NCI-H345 treated with DMSO at 0.1 percent for 48 hours (cell line): ENCODE measurements at regions not wholly inside any gene's neighbourhood (a gene's known extent, or its start where the extent isn't known, plus 50 kb on each side); places are given as distances from the start of the nearest gene placed in this dataset.

Experiments
- DNase-seq: peaks from one replicate; lab custom pipeline; 2025; ENCODE audit not compliant: unreplicated experiment; lab: John Stamatoyannopoulos, UW

DNA sequence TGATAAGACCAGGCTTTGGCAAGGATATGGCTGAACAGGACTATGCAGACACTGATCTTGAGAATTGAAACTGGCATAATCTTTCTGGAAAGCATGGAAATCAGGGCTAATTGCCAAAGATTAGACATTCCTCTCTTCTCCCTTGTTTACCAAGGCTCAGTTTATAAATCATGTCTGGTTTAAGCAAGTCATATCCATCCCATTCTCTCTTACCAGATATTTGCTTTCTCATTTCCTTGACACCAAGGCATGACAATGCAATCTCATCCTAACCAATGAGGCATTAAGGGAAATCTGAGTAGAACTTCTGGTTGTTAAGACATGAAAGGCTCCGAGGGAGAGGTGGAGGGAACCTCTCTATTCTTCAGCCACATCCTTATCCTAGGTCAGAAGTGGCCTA lies 110.3 kb upstream of the CEP85L start:
- no peak for DNase-seq

GRCh38 chr6:118758946-118759345 lies 107.6 kb upstream of the CEP85L start:
- DNase-seq: no peak

DNA sequence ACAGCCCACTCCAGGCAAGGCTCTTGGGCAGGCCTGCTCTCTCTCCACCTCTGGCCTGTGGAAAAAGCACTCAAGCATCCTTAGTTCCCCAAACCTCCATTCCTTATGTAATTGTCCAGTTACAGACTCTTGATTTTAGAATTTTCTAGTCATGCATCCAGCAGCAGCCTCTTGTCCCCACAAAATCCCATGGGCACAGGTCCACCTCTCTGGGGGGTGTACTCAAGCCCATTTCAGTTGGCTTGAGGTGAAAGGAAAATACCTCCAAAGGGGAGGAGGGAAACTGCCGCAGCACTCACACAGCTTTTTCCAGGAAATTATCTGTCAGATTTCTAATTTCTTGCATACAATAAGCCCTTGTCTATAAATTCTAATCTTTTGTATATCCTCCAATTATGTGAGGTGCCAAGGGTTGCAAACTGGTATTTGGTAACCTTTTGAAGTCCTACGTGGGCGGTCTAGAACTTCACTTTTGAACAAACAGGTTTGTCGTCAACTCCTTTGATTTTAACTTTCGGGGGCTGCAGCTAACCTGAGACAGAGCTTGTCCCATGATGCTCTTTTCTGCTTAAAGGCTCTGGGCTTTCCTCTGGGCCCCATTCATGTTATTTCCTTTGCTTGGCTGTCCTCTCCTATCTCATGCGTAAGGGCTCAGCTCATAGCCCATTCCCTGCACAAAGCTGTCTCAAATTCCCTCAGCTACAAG lies 104.7 kb upstream of the CEP85L start:
- no peak for DNase-seq

GRCh38 chr6:118752803-118753202 lies 101.4 kb upstream of the CEP85L start:
- no peak for DNase-seq

DNA sequence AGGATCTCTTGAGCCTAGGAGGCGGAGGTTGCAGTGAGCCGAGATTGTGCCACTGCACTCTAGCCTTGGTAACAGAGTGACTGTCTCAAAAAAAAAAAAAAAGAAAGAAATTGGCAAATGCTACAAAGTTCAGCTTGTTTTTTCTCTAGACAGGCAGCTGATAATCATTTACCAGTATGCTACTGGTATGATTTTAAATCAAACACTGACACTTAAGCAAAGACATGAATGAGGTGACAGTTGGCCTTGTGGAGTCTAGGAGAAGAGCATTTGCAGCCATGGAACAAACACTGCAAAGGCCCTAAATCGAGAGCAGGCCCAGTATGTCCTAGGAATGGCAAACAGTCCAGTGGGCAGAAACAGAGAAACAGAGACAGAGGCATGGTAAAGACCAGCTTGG lies 99.7 kb upstream of the CEP85L start:
- no peak for DNase-seq

DNA sequence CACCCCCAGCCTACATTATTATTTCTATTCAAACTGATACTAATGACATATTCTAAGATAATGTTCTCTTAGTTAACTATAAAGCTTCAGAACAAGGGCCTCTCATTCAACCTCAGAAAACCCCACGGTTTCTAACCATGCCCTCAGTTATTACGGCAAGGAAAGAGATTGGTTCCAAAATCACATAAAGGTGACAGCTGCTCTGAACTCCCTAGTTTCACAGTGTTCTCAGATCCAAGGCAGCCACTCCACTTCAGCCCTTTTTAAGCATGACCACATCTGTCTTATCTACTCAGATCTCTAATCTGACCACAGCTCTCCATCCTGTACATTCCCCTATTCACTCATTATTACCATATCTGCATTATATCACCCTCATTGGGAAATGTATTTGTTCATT lies 98.8 kb upstream of the CEP85L start:
- DNase-seq: no peak

DNA sequence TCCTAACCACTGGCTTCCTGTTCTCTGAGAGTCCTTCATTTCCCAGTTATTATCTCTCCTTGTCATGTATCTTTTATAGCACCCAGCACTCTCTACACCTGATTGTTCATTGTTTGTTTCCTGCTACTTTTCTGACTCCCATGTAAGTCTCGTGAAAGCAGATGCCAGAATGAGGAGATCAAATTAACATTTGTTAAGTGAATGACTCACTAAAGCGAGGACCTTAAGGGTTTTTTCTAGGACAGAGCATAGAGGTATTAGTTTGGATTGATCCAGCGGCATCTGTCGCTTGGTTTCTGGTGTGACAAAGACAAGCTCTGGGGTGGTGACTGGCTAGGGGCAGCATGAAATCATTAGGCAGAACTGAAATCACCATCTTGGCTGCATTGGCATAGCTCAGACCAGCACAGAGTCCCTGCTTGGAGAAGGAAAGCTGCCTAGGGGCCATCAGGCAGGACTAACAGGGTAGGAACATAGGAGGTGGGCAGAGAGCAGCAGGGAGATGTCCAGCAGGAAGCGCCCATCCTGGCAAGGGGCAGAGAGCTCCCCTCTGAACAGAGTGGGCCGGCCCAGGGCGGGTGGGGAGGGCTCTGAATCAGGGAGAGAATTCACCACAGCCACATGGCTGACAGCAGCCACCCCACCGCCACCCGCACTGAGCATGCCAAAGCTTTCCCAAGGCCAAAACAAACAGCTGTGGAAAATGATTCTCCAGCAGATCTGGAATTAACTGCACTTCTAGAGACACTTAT lies 97.1 kb upstream of the CEP85L start:
- peak; percentile 36 for DNase-seq

DNA sequence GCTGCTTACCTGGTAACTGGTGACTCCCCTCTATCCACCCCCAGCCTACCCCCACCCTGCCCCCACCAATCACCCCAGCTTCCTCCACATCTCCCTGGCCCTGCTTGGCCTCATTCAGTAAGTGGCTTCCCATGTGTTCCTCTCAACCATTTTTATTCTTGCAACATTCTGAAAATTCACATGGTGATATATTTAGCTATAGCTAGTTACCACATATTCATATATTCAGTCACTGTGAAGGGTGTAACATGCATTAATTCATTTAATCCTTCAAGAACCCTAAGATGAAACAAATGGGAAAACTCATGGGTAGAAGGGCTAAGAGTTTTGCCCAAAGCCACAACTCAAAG lies 95.4 kb upstream of the CEP85L start:
- no peak for DNase-seq

DNA sequence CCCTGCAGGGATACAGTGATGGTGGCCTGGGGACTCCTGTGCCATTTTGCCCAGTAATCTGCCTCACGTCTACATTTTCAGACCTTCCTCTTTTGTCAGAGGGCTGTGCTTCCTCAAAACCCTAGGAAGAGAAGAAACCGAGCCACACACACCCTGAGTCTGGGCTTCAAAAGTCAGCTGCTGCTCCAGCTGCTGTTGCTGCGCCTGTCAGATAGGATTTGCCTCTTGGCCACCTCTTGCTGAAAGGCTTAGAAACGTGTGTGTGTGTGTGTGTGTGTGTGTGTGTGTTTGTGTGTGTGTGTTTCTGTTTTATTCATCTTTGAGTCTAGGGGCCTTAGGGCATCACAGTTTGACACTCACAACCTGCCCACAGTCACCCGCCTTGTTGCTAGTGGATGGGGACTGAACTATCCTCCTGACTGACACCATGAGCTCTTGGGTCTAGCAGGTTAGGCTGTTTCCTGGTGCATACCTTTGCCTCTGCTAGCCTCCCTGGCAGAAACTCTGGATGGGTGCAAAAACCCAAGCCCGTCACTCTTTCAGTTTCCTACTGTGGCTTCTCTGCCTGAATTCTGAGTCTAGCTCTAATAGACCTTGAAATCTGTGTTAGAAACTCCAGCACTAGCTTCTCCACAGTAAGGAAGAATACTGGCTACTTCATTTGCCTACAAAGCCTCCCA lies 94.9 kb upstream of the CEP85L start:
- no peak for DNase-seq

- no peak for DNase-seq
Observed at GRCh38 chr6:118745156-118745555, 93.8 kb upstream of the CEP85L start.

- DNase-seq: no peak
Observed at GRCh38 chr6:118744261-118744941, 93.0 kb upstream of the CEP85L start.

DNA sequence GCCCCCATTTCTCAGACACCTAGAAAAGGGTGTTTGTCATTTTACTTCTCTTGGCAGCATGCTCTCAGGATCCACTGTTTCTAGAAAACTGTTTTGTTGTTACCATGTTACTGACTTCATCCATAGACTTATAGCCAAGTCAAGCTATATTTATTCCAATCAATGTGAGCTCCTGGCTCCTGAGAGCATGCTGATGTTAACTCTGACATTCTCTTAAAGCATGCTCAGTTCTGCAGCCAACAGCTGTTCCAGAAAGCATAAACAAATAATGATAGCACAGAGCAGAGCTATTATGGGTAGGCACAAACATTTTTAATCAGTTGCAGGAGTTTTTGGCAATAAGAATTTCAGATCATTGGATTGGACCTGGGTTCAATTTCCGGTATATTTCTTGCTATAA lies 92.4 kb upstream of the CEP85L start:
- no peak for DNase-seq

DNA sequence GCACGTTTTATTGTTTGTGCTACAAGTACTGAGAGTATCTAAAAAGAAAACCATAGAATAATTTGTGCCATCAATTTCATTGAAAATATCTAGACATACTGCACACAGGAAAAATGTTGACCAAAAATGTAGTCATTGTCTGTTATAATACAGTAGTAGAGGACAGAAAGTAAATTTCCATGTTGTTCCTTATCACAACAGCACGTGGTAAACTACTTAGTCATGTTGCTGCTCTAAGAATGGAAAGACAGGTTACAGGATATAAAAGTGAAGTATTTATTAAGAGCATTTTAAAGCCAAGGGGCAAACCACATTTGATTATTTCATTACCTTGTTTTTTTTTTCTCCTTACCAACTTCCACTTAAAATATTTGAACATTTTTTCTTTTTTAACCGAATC lies 89.0 kb upstream of the CEP85L start:
- DNase-seq: no peak

DNA sequence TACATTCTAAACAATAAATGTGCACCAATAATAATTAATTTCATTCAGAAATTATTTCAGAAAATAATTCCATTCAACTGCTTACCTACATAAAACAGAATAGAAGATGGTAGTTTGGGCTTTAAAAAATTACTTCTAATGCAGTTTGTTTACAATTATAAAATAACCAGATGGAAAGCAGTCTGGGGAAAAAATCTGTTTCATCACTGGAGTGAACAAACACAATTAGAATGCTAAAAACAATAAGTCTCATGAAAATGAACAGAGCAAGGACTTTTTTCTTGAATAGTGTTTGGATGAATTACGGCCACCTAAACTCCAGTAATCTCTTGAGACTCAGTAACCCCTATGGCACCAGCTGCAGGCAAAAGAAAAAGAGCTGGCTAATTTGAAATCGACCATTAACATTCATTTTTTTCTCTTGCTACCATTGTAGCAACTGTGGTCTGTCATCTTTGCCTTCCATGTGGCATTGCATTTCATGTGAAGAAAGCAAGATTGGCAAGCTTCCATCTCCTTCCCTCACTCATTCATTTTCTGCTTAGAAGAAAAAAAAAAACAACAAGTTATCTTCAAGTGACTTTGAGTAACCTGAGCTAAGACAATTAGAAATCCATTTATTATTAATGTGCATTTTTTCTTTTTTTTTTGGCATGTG lies 88.4 kb upstream of the CEP85L start:
- no peak for DNase-seq

GRCh38 chr6:118736440-118736839 lies 85.0 kb upstream of the CEP85L start:
- no peak for DNase-seq

DNA sequence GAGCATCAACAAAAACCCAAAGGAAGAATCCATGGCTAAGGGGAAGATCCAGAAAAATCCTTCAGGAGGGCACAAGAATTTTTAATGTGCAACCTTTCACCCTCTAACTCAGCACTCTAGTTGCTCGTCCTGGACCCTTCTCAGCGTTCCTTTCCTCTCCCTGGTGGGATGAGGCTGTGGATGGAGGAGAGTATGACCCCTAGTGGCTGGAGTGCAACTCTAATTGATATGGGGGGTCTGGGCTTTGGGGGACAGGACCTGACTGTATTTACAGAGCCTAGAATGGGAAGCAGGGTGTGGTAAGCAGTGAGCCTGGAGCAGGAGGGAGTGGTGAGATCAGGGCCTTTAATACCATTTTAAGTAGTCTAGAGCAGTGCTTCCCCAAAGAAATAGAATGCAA lies 83.9 kb upstream of the CEP85L start:
- DNase-seq: no peak

DNA sequence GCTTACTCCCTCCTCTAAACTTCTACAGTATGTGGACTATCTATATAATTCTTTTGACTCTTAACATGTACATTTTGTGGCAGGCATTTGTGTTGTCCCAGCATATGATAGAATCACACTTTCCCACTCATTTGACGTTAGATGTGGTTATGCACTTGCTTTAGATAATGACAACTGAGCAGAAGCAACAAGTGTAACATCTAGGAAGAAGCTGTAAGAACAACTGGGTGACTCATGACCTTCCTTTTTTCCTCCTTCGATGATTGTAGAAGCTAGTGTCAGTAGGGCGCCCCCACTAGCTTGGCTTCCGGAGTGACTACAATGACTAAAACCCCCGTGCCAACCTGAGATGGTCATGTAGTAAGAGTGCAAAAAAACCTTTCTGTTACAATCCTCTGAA lies 74.6 kb upstream of the CEP85L start:
- DNase-seq: no peak

GRCh38 chr6:118724211-118724610 lies 72.8 kb upstream of the CEP85L start:
- no peak for DNase-seq

- DNase-seq: no peak
Observed at GRCh38 chr6:118722829-118723813, 71.7 kb upstream of the CEP85L start.

DNA sequence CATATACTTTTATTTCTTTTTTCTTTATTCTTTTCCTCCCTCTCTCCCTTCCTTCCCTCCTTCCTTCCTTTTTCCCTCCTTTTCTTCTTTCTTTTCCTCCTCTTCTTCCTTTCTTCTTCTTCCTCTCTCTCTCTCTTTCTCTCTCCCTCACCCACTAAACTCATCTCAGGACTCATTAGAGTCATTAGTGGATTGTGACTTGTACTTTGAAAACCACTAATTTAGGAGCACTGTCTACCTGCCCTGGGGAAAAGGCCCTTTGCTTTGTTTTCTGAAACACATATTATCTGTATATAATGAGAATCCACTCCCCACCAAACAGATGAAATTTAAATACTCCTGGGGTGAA lies 68.7 kb upstream of the CEP85L start:
- no peak for DNase-seq
